OCI-LY3 (cell line): ENCODE measurements at regions not wholly inside any gene's neighbourhood (a gene's known extent, or its start where the extent isn't known, plus 50 kb on each side); places are given as distances from the start of the nearest gene placed in this dataset.

ENCODE experiments used
- CTCF ChIP-seq: fragments of 200-600, 300-600 bp; sonication (generic); IDR thresholded peaks from 2 replicates; pipeline ENCODE4 v1.5.1; 2014; ENCODE audit warnings: antibody characterized with exemption, low read length, low read depth
- EZH2phosphoT487 ChIP-seq: fragments of 200-600 bp; shearing (Covaris generic); IDR thresholded peaks from 2 replicates; pipeline ENCODE4 v1.6.1; 2018; ENCODE audit warnings: antibody characterized with exemption, mixed run types, low read depth

- TF ChIP-seq CTCF: no peak
- TF ChIP-seq EZH2phosphoT487: no peak
These were observed 346.6 kb downstream of the FSIP2 start for GRCh38 chr2:186085226-186085625.
